HG03097 (cell line): ENCODE measurements at regions not wholly inside any gene's neighbourhood (a gene's known extent, or its start where the extent isn't known, plus 50 kb on each side); places are given as distances from the start of the nearest gene placed in this dataset.

Source experiments
- ATAC-seq: cut with Tn5 transposase; IDR thresholded peaks from one replicate; pipeline ENCODE4 v1.9.1; 2021; ENCODE audit not compliant: unreplicated experiment, low FRiP score

GRCh38 chr5:54370982-54371381 lies 60.6 kb upstream of the ARL15 start:
- no peak for ATAC-seq

- ATAC-seq, result no peak
Measured at GRCh38 chr5:54367844-54368243, 57.5 kb upstream of the ARL15 start.

- no peak for ATAC-seq
Measured at GRCh38 chr5:54366707-54367106, 56.3 kb upstream of the ARL15 start.

- no peak for ATAC-seq
Measured at GRCh38 chr5:54363669-54364068, 53.3 kb upstream of the ARL15 start.

GRCh38 chr5:54362992-54363625 lies 52.7 kb upstream of the ARL15 start:
- ATAC-seq, result no peak

GRCh38 chr5:54362434-54362833 lies 52.1 kb upstream of the ARL15 start:
- ATAC-seq, result no peak

GRCh38 chr5:54361691-54362411 lies 51.5 kb upstream of the ARL15 start:
- ATAC-seq, result no peak

- ATAC-seq, result no peak
Measured at GRCh38 chr5:54360925-54361662, 50.7 kb upstream of the ARL15 start.
